Osteoblast (primary cell): ENCODE measurements at regions not wholly inside any gene's neighbourhood (a gene's known extent, or its start where the extent isn't known, plus 50 kb on each side); places are given as distances from the start of the nearest gene placed in this dataset.
A peak's percentile ranks its signal among the peaks of the same experiment; 100 is the strongest.

ENCODE experiments used
- DNase-seq: peaks from one replicate; pipeline ENCODE4 v3.0.0; 2011; ENCODE audit warnings: low spot score, mixed read lengths; ENCODE audit not compliant: insufficient read length; ENCODE audit errors: missing footprints
- H2AFZ ChIP-seq: 2 replicates; pipeline ENCODE4 v1.6.0; 2011; ENCODE audit warnings: mild to moderate bottlenecking, low read length
- H3K27ac ChIP-seq: 2 replicates; pipeline ENCODE4 v1.5.1; 2011; ENCODE audit warnings: mild to moderate bottlenecking, low read depth, low read length, moderate library complexity
- H3K27me3 ChIP-seq: 2 replicates; pipeline ENCODE4 v1.6.0; 2012; ENCODE audit warnings: mild to moderate bottlenecking, control low read depth, inconsistent platforms, low read length, moderate library complexity; ENCODE audit not compliant: insufficient read depth
- H3K36me3 ChIP-seq: 2 replicates; pipeline ENCODE4 v1.5.1; 2011; ENCODE audit warnings: mild to moderate bottlenecking, low read length, control low read depth, moderate library complexity; ENCODE audit not compliant: insufficient read depth
- H3K4me1 ChIP-seq: 2 replicates; pipeline ENCODE4 v1.5.1; 2011; ENCODE audit warnings: mild to moderate bottlenecking, low read length, control low read depth, moderate library complexity; ENCODE audit not compliant: insufficient read depth
- H3K4me2 ChIP-seq: 2 replicates; pipeline ENCODE4 v1.6.0; 2011; ENCODE audit warnings: mild to moderate bottlenecking, low read length; ENCODE audit not compliant: insufficient read depth
- H3K4me3 ChIP-seq: fragments of 200-600 bp; sonication (generic); 3 replicates; pipeline ENCODE4 v1.5.1; 2012; ENCODE audit warnings: mild to moderate bottlenecking, low read length, inconsistent platforms; ENCODE audit not compliant: insufficient read depth
- H3K79me2 ChIP-seq: 2 replicates; pipeline ENCODE4 v1.6.0; 2012; ENCODE audit warnings: mild to moderate bottlenecking, low read length, control low read depth, inconsistent platforms; ENCODE audit not compliant: insufficient read depth
- H3K9me3 ChIP-seq: 2 replicates; pipeline ENCODE4 v1.5.1; 2011; ENCODE audit warnings: low read depth, low read length, control low read depth
- H4K20me1 ChIP-seq: 2 replicates; pipeline ENCODE4 v1.6.0; 2012; ENCODE audit warnings: mild to moderate bottlenecking, low read length, control low read depth; ENCODE audit not compliant: insufficient read depth
- TF ChIP-seq, protein P1 (sequence below): IDR thresholded peaks from 2 replicates; pipeline ENCODE4 v1.5.1; 2011; ENCODE audit warnings: mild to moderate bottlenecking, low read depth, low read length, moderate library complexity; ENCODE audit errors: extremely low read depth

DNA sequence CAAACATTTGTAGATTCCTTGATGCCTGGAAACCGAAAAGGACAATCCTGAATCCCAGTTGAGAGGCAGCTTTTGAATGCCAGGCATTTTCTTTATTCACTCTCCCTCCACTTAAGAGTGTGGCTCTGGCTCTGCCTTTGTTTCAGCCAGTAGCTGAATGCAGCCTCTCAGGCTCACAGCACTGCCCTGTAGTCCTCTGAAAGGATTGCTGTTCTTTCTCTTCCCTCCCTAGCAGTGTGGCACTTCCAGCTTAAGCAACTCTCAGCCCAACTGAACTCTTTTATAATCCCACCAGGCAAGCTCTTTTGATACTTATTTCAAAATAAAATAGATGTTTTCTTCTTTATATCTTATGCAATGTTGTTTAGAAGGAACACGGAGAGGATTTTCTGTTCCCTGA lies 415.6 kb downstream of the GJA1 start:
- TF ChIP-seq, protein P1, sequence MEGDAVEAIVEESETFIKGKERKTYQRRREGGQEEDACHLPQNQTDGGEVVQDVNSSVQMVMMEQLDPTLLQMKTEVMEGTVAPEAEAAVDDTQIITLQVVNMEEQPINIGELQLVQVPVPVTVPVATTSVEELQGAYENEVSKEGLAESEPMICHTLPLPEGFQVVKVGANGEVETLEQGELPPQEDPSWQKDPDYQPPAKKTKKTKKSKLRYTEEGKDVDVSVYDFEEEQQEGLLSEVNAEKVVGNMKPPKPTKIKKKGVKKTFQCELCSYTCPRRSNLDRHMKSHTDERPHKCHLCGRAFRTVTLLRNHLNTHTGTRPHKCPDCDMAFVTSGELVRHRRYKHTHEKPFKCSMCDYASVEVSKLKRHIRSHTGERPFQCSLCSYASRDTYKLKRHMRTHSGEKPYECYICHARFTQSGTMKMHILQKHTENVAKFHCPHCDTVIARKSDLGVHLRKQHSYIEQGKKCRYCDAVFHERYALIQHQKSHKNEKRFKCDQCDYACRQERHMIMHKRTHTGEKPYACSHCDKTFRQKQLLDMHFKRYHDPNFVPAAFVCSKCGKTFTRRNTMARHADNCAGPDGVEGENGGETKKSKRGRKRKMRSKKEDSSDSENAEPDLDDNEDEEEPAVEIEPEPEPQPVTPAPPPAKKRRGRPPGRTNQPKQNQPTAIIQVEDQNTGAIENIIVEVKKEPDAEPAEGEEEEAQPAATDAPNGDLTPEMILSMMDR = no peak
- Histone ChIP-seq H3K79me2 (peaks cover 8% of the 10 kb centered on the region), H3K27me3 (no peaks in the 10 kb centered on the region), H3K36me3 (no peaks in the 10 kb centered on the region), H3K4me1 (peaks cover 16% of the 10 kb centered on the region), H3K27ac (peak overlapping the region; percentile 41), H3K4me2 (peak overlapping the region; percentile 36), H2AFZ (peak overlapping the region; percentile 86), H3K9me3 (no peaks in the 10 kb centered on the region), H4K20me1 (no peaks in the 10 kb centered on the region), H3K4me3 (no peak overlapping the region)
- no peak for DNase-seq

DNA sequence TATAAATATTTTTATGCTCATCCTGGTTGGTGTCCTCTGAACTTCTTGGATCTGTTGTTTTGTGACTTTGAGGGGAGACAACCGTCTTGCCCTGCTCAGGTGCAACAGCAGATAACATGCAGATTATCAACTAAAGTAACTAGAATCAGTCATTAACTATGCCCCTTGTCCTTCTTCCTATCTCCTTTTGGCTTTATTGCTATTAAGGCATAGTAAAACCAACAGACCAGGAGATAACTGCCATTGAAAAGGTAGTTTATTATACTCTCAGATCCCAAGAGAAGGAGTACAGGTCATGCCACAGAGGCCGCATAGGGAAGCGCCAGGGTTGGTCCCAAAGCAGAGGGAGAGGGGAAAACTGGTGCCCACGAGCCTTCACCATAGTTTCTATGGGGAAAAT lies 418.2 kb downstream of the GJA1 start:
- Histone ChIP-seq H4K20me1 (no peaks in the 10 kb centered on the region), H3K4me1 (peaks cover 14% of the 10 kb centered on the region), H3K79me2 (peaks cover 6% of the 10 kb centered on the region), H3K4me2 (no peak overlapping the region), H3K27me3 (no peaks in the 10 kb centered on the region), H3K9me3 (no peaks in the 10 kb centered on the region), H3K36me3 (no peaks in the 10 kb centered on the region), H3K27ac (no peak overlapping the region), H3K4me3 (no peak overlapping the region), H2AFZ (no peak overlapping the region)
- TF ChIP-seq, protein P1 = no peak
- no peak for DNase-seq

DNA sequence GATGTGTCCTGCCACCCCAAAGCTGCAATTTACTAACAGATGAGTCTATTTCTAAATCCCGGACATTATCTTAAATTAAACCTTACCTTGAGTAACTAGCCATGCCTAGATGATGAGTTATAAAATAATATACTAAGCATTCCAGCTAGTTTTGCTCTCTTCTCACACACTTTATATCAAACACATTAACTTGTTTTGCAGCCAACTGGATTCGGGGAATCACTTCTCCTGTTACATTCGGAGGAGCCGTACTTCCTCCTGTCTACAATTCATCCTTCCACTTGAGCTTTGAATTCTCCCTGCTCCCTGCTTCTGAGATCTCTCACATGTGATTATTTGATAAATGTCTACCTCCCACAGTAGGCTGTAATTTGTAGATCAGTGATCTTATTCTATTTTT lies 420.1 kb downstream of the GJA1 start:
- Histone ChIP-seq H3K4me1 (peaks cover 6% of the 10 kb centered on the region), H3K4me2 (no peak overlapping the region), H3K79me2 (no peaks in the 10 kb centered on the region), H3K27ac (no peak overlapping the region), H3K27me3 (no peaks in the 10 kb centered on the region), H4K20me1 (no peaks in the 10 kb centered on the region), H2AFZ (peak overlapping the region; percentile 3), H3K4me3 (no peak overlapping the region), H3K9me3 (no peaks in the 10 kb centered on the region), H3K36me3 (no peaks in the 10 kb centered on the region)
- DNase-seq = peak; percentile 35
- TF ChIP-seq, protein P1 = no peak

DNA sequence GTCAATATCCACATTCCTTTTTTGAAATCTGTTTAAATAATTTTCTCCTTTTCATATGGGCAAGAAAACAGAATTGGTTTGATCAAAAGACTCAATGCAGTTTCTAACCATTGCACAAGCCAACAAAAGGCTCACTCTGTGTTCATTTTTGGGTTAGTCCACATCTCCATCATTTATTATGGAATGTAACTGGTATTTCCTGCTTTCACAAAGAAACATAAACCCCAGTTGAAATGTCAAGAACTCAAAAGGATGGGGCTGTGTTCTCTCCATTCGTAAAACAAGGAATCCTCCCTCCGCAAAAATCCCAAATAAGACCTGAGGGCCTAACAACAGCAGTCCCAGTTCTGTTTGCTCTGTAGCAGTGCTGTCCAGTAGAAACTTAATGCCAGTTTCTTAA lies 420.9 kb downstream of the GJA1 start:
- H3K4me2 ChIP-seq = no peak overlapping the region
- no peaks in the 10 kb centered on the region for H4K20me1 ChIP-seq
- H2AFZ ChIP-seq = peak overlapping the region; percentile 67
- no peak overlapping the region for H3K27ac ChIP-seq
- peaks cover 6% of the 10 kb centered on the region for H3K4me1 ChIP-seq
- no peaks in the 10 kb centered on the region for H3K36me3 ChIP-seq
- no peak for DNase-seq
- H3K4me3 ChIP-seq = no peak overlapping the region
- TF ChIP-seq, protein P1 = no peak
- no peaks in the 10 kb centered on the region for H3K27me3 ChIP-seq
- no peaks in the 10 kb centered on the region for H3K9me3 ChIP-seq
- H3K79me2 ChIP-seq = no peaks in the 10 kb centered on the region
